CD4-positive, alpha-beta T cell treated with Interleukin-15 for 4 hours (primary cell): ENCODE measurements at regions not wholly inside any gene's neighbourhood (a gene's known extent, or its start where the extent isn't known, plus 50 kb on each side); places are given as distances from the start of the nearest gene placed in this dataset.
"Not testable (repeated sequence)": the region's sequence is repeated elsewhere in the genome, so short reads cannot be mapped to it uniquely, and the experiment has no call there.

Source experiments
- DNase-seq: peaks from one replicate; pipeline ENCODE4 v3.0.0-alpha.2; 2020; ENCODE audit warnings: low spot score

DNA sequence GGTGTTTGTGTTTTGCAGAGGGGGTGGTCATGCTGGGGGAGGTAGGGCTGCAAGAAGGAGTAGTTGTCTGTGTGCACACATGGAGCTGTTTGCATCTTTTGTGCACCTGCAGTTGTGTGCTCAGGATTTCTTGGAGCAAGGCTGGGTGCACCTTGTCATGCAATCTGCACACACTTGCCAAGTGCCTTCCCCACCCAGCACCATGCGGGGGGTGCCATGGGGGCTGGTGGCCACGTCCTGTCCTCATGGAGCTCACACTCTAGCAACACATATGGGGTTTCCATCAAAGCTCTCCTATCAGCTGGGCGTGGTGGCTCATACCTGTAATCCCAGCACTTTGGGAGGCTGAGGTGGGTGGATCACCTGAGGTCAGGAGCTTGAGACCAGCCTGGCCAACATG, 111.6 kb downstream of the CRLF3 start:
- not testable (repeated sequence) for DNase-seq

DNA sequence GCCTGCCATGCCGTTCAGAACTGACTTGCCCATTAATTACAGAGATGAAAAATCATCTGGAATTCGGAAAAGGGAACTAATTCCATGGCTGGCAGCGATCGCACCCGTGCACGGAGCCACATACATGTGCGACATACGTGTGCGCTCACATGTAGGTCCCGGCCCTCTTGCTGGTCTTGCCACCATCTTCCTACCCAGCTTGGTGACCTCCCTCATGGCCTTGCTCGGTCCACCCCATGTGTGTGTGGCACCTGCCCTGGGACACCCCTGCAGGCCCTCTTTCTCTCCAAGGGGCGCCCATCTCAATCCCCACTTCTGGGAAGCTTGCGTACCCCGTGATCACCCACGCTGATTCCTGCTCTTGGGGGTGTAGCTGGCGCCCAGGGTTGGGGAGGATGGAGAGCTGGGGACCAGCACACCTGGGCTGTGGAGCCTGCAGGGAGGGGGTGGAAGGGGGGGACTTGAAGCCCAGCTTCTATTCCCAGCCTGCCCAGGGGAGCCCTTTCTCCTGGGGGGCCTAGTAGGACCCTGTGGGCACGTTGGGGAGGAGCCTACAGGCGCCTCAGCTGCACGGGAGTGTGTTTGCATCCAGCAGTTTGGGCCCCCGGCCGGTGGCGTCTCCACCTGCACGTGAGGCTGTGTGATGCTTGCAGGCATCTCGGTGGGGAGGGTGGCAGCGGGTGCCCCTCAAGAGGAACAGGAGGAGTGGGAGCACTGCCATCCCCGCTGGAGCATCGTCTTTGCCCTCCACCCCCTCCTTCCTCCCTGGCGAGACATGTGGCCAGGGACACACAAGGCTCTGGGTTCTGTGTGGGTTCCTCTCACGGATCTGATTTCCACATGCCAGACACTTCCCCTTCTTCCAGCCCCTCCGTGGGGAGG, 112.6 kb downstream of the CRLF3 start:
- not testable (repeated sequence) for DNase-seq

DNA sequence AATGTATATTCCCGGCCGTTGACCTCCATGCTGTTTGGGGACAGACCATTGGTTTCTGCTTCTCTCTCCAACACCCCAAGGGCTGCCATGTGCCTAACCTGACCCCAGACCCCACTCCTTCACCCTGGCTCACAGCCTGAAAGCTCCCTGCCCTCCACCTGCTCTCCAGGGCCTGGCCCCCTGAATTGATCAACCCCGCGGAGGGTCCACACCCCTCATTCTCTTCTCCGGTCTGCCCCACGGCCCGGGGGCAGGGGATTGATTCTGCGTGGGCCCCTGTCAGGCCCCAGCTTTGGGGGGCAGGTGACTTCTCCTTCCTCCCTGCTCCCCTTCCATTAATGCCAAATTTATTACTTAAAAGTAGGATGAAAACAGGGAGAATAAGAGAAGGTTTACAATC, 113.3 kb downstream of the CRLF3 start:
- not testable (repeated sequence) for DNase-seq

DNA sequence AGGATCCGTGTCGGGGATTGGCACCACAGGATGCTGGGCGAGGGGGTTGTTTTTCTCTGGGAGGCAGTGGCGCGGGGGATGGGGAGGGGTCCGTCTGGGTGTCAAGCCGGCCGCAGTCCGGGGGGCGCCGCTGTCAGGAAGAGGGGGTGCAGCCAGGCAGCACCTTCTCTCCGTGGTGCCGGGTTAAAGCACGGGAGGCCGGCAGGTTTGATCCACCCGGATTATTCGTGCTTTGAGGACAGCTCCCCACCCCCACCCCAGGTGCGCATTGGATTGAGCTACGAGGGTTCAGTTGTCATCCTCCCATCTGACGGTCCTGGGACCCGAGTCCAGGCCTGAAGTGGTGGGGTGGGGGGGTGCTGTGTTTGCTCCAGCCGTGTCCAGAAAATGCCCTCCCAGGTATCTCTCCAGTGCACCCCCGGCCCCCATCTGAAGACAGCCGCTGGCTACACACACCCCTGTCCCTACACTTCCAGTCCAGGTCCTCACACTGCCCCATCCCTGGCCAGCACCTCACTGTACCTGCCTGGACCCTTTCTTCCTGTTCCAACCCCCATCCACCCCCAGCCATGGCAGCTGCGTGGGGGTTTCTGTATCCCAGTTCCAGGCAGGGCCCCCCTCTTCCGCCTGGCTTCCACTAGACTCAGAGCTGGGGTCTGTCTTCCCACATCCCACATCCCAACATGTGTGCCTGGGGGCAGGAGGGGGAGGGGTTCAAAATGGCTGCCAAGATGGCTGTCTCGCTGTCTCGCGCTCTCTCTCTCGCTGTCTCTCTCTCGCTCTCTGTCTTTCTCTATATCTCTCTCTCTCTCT, 114.0 kb downstream of the CRLF3 start:
- DNase-seq, result not testable (repeated sequence)

- DNase-seq, result not testable (repeated sequence)
These were observed 114.8 kb downstream of the CRLF3 start for GRCh38 chr17:30709561-30710275.

DNA sequence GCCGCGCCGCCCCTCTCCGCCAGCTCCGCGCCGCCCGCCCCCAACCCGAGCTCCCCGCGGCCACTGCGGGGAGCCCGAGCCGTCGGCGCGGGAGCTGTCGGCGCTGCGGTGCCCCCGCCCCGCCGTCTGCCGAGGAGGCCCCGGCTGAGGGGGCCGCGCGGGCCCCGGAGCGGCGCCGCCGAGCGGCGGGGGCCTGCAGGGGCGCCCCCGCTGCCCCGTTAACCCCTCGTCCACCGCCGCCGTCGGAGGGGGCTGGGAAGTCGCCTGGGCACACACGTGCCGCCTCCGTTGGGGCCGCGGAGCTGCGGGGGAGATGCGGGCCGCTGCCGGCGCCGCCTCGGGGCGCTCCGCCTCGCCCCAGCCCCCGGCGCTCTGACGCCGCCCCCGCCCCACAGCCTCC, 115.4 kb downstream of the CRLF3 start:
- not testable (repeated sequence) for DNase-seq

GRCh38 chr17:30708241-30709078, 116.0 kb downstream of the CRLF3 start:
- DNase-seq, result peak; percentile 62

DNA sequence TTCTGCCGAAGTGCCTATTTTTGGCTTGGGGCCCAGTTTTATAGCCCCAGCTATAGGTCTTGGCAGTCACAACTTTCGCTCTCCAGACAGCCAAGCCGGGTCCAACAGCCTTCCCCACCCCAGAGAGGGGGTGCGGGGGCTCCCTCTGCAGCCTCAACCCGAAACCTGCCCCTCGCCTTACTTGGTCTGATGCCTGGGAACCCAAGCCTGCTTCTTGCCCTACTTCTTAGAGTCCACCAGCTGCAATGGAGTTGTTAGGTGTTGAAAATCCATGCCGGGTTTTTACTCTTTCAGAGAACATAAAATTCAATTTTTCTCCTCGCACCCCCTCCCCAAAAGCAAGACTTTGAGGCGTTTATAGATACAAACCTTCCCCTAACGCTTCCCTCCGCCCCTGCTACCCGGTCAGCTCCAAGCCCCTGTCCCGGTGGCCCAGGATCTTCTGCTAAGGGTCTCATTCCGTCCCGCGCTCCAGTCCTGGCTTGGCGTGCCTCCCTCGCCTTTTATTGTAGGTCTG, 116.7 kb downstream of the CRLF3 start:
- peak; percentile 11 for DNase-seq

DNA sequence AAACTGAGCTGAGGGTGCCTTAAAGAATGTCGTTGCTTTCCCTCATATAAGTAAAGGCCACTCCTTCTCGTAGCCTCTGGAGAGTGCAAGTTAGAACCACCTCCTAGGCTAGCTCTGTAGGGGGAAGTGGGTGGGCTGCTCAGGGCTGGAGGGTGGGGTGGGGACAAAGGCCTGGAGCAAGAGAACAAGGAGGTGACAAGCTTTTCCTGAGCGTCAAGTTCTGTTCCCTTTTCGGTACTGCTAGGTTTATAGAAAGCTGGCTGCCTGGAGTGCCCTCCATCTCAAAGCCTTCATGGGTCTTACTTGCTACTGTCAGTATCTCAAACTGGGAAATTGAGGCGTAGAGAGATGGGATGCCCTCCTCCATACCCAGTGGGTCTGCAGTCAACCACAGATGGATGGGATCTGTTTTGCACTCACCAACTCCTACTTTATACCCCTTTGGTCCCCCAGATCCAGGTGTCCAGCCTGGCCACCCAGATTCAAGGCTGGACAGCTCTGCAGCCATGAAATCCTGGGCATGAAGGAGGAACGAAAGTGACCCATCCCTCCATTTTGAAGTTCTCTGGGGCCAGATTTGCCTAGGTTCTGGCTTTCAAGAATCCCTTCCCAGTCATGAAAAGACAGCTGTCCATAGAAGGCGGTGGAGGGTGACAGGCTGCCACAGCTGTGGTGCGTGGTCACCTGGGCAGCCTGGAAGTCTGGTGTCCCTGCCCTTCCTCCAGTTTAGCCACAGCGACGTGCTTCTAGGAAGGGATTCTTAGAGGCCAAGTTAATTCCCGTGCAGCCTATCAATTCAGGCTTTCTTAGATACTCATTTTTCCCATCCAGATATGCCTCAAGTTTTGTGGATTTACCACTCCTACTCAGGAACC, 117.8 kb downstream of the CRLF3 start:
- DNase-seq, result not testable (repeated sequence)

DNA sequence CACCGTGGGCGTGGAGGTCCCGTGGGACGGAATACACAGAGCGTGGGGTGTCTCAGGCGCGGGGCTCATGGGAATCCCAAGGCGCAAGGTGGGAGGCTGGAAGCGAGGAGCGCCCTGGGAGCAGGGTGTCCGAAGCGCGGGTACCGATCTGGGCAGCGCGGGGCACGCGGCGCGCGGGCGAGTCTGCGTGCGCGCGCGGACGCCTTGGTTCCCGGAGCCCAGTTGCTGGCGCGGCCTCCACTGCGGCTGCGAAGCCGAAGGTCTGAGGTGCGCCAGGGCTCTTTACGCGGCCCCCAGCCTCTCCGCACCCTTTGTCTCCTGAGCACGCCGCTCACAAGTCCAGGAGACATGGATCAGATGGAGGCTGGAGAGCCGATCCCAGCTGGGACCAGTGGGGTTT, 118.5 kb downstream of the CRLF3 start:
- DNase-seq, result not testable (repeated sequence)

DNA sequence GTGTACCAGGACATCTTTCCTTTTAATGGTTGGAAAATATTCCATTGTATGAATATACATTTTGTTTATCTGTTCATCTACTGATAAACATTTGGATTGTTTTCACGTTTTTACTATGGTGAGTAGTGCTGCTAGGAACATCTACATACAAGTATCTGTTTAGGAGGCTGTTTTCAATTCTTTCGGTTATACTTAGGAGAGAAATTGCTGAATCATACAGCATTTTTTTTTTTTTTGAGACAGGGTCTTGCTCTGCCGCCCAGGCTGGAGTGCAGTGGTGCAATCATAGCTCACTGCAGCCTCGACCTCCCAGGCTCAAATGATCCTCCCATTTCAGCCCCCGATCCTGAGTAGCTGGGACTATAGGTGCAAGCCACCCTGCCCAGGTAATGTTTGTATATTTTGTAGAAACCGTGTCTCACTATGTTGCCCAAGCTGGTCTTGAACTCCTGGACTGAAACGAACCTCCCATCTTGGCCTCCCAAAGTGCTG, 122.9 kb downstream of the CRLF3 start:
- DNase-seq, result no peak

DNA sequence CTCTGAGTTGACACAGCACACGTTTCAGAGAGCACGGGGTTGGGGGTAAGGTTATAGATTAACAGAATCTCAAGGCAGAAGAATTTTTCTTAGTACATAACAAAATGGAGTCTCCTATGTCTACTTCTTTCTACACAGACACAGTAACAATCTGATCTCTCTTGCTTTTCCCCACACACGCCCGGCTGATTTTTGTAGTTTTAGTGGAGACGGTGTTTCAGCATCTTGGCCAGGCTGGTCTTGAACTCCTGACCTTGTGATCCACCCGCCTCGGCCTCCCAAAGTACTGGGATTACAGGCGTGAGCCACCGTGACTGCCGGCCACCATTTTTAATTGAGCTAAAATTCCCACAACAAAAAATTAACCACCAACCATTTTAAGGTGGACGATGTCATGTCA, 123.7 kb downstream of the CRLF3 start:
- not testable (repeated sequence) for DNase-seq

- DNase-seq, result peak; percentile 71
These were observed 126.7 kb downstream of the CRLF3 start for GRCh38 chr17:30697619-30698460.

- no peak for DNase-seq
These were observed 128.3 kb downstream of the CRLF3 start for GRCh38 chr17:30696234-30696633.

DNA sequence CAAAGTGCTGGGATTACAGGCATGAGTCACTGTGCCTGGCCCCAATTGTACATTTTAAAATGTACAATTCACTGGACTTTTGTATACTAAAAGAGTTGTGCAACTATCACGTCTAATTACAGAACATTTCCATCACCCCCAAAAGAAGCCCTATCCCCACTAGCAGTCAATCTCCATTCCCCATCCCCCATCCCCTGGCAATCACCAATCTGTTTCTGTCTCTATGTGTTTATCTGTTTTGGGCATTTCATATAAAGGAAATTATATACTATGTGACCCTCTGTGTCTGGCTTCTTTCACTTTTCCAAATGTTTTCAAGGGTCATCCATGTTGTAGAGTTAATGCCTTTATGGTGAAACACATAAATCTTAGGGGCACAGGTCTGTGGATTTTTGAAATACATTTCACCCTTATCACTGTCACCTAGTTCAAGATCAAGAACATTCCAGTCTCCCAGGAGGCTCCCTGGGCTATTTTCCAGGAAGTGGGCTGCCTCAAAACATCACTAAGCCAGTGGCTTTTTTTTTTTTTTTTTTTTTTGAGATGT, 129.2 kb downstream of the CRLF3 start:
- DNase-seq, result not testable (repeated sequence)

GRCh38 chr17:30693772-30694171, 130.7 kb downstream of the CRLF3 start:
- peak; percentile 28 for DNase-seq

DNA sequence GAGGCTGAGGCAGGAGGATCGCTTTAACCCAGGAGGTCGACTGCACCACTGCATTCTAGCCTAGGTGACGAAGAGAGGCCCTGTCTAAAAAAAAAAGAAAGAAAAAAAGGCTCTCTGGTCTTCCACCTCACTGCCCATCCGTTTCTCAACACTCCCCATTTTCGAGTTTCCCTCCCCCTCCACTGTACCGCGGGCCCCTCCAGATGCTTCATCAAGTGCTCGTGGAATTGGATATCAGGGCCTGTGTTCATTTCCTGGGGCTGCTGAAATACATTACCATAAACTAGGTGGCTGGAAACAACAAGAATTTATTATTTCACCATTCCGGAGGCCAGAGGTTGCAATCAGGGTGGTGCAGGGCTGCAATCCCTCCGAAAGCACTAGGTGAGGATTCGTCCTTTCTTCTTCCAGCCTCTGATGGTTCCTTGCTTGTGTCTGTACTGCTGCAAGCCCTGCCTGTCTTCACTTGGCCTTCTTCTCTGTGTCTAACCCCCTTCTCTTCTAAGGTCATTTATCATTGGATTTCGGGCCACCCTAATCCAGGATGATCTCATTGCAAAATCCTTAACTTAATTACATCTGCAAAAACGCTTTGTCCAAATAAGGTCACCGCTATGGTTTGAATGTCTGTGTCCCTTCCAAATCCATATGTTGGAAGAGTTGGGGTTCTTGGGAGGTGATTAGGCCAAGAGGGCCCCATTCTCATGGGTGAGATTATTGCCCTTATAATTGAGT, 135.1 kb downstream of the CRLF3 start:
- not testable (repeated sequence) for DNase-seq
